Smooth muscle cell (in vitro differentiated cells): ENCODE measurements at regions not wholly inside any gene's neighbourhood (a gene's known extent, or its start where the extent isn't known, plus 50 kb on each side); places are given as distances from the start of the nearest gene placed in this dataset.

Experiments
- DNase-seq: peaks from one replicate; lab custom pipeline; 2025; ENCODE audit not compliant: unreplicated experiment; lab: John Stamatoyannopoulos, UW
- H2AFZ ChIP-seq: fragments of 200-600 bp; sonication (generic); 2 replicates; pipeline ENCODE4 v1.6.0; 2016; ENCODE audit warnings: antibody characterized with exemption, low read depth, mild to moderate bottlenecking
- H3F3A ChIP-seq: fragments of 200-600 bp; sonication (generic); 2 replicates; pipeline ENCODE4 v1.6.0; 2017; ENCODE audit warnings: antibody characterized with exemption, low read depth
- H3K27ac ChIP-seq: fragments of 200-600 bp; sonication (generic); 2 replicates; pipeline ENCODE4 v1.5.1; 2016; ENCODE audit warnings: low read depth, mild to moderate bottlenecking
- H3K27me3 ChIP-seq: fragments of 200-600 bp; sonication (generic); 2 replicates; pipeline ENCODE4 v1.6.1; 2016; ENCODE audit warnings: low read depth, mild to moderate bottlenecking
- H3K36me3 ChIP-seq: fragments of 200-600 bp; sonication (generic); 2 replicates; pipeline ENCODE4 v1.5.1; 2016; ENCODE audit warnings: low read depth
- H3K4me1 ChIP-seq: fragments of 200-600 bp; sonication (generic); 2 replicates; pipeline ENCODE4 v1.5.1; 2016; ENCODE audit warnings: low read depth
- H3K4me2 ChIP-seq: fragments of 200-600 bp; sonication (generic); 2 replicates; pipeline ENCODE4 v1.6.0; 2016; ENCODE audit warnings: mild to moderate bottlenecking
- H3K4me3 ChIP-seq: fragments of 200-600 bp; sonication (generic); 2 replicates; pipeline ENCODE4 v1.5.1; 2016; ENCODE audit warnings: mild to moderate bottlenecking
- H3K79me2 ChIP-seq: fragments of 200-600 bp; sonication (generic); 2 replicates; pipeline ENCODE4 v1.6.0; 2016; ENCODE audit warnings: low read depth, mild to moderate bottlenecking
- H3K9ac ChIP-seq: fragments of 200-600 bp; sonication (generic); 2 replicates; pipeline ENCODE4 v1.6.0; 2016; ENCODE audit warnings: low read depth
- H3K9me3 ChIP-seq: fragments of 200-600 bp; sonication (generic); replicated peaks from 2 replicates; pipeline ENCODE4 v1.5.1; 2016; ENCODE audit warnings: low read depth
- H4K20me1 ChIP-seq: fragments of 200-600 bp; sonication (generic); 2 replicates; pipeline ENCODE4 v1.6.0; 2016; ENCODE audit warnings: low read depth
- CTCF ChIP-seq: fragments of 200-600 bp; sonication (generic); IDR thresholded peaks from 2 replicates; pipeline ENCODE4 v1.5.1; 2017; ENCODE audit warnings: borderline replicate concordance, mild to moderate bottlenecking, antibody characterized with exemption; ENCODE audit not compliant: insufficient read depth, poor library complexity, severe bottlenecking
- WGBS: methylation state at CpG from one replicate; pipeline ENCODE4 v1.1.7; 2016; ENCODE audit warnings: low lambda C conversion rate; 5-methylcytosine and 5-hydroxymethylcytosine counted together

- Histone ChIP-seq H3K4me2 (no peak overlapping the region), H3K9me3 (no peaks in the 10 kb centered on the region), H3K79me2 (no peaks in the 10 kb centered on the region), H4K20me1 (no peaks in the 10 kb centered on the region), H3F3A (no peaks in the 10 kb centered on the region), H2AFZ (peak overlapping the region; percentile 82), H3K4me3 (no peak overlapping the region), H3K9ac (no peak overlapping the region), H3K27me3 (no peaks in the 10 kb centered on the region), H3K36me3 (no peaks in the 10 kb centered on the region), H3K27ac (no peak overlapping the region), H3K4me1 (no peaks in the 10 kb centered on the region)
- DNase-seq: no peak
- WGBS: 36% methylated on average over 10 of the region's 10 CpGs
- TF ChIP-seq CTCF: peak; percentile 85
Measured at GRCh38 chr4:189124149-189124758, 816.4 kb upstream of the FRG1 start.

GRCh38 chr4:189124791-189125190, 815.9 kb upstream of the FRG1 start:
- Histone ChIP-seq H3F3A (no peaks in the 10 kb centered on the region), H3K9ac (no peak overlapping the region), H3K36me3 (no peaks in the 10 kb centered on the region), H2AFZ (peak overlapping the region; percentile 82), H3K27ac (no peak overlapping the region), H3K4me3 (no peak overlapping the region), H3K4me2 (no peak overlapping the region), H3K27me3 (no peaks in the 10 kb centered on the region), H3K9me3 (no peaks in the 10 kb centered on the region), H3K79me2 (no peaks in the 10 kb centered on the region), H4K20me1 (no peaks in the 10 kb centered on the region), H3K4me1 (no peaks in the 10 kb centered on the region)
- WGBS: 95% methylated on average over 4 of the region's 4 CpGs
- no peak for DNase-seq
- no peak for TF ChIP-seq CTCF

GRCh38 chr4:189126040-189126439, 814.6 kb upstream of the FRG1 start:
- no peak overlapping the region for H3K27ac ChIP-seq
- H3K79me2 ChIP-seq: no peaks in the 10 kb centered on the region
- H3K36me3 ChIP-seq: no peaks in the 10 kb centered on the region
- DNase-seq: no peak
- H2AFZ ChIP-seq: no peak overlapping the region
- no peaks in the 10 kb centered on the region for H3F3A ChIP-seq
- H3K4me3 ChIP-seq: no peak overlapping the region
- WGBS: 70% methylated on average over 2 of the region's 2 CpGs
- no peak for TF ChIP-seq CTCF
- H3K4me1 ChIP-seq: no peaks in the 10 kb centered on the region
- no peaks in the 10 kb centered on the region for H3K27me3 ChIP-seq
- no peak overlapping the region for H3K4me2 ChIP-seq
- no peak overlapping the region for H3K9ac ChIP-seq
- H3K9me3 ChIP-seq: no peaks in the 10 kb centered on the region
- H4K20me1 ChIP-seq: no peaks in the 10 kb centered on the region

- H3K4me3 ChIP-seq: no peak overlapping the region
- no peaks in the 10 kb centered on the region for H3F3A ChIP-seq
- TF ChIP-seq CTCF: no peak
- H3K9ac ChIP-seq: no peak overlapping the region
- WGBS: 78% methylated on average over 4 of the region's 4 CpGs
- no peaks in the 10 kb centered on the region for H3K79me2 ChIP-seq
- DNase-seq: no peak
- no peaks in the 10 kb centered on the region for H3K36me3 ChIP-seq
- no peaks in the 10 kb centered on the region for H3K9me3 ChIP-seq
- no peak overlapping the region for H3K4me2 ChIP-seq
- no peak overlapping the region for H2AFZ ChIP-seq
- no peaks in the 10 kb centered on the region for H3K27me3 ChIP-seq
- no peak overlapping the region for H3K27ac ChIP-seq
- H4K20me1 ChIP-seq: no peaks in the 10 kb centered on the region
- H3K4me1 ChIP-seq: no peaks in the 10 kb centered on the region
Measured at GRCh38 chr4:189128341-189128740, 812.3 kb upstream of the FRG1 start.
